ENCODE measurements at regions not wholly inside any gene's neighbourhood (a gene's known extent, or its start where the extent isn't known, plus 50 kb on each side); places are given as distances from the start of the nearest gene placed in this dataset.

DNA sequence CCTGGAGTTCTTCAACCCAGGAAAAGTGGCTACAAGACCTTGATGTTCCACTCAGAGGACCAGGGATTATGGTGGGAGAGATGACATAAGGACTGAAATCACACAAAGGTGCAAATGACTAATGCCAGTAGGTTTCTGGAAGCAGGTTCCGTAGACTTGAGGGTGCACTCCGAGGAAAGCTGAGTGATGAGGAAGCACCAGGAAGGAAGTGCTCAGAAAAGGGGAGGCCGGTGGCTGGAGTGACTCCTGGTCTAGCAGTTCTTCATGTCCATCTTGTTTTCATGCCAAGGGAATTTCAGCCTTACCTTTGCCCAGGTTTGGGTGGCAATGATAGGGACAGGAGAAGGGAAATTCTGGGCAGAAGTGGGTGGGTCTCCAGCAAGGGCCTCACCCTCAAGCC lies 74.5 kb downstream of the TMEM17 start:
- TF ChIP-seq, protein P1, sequence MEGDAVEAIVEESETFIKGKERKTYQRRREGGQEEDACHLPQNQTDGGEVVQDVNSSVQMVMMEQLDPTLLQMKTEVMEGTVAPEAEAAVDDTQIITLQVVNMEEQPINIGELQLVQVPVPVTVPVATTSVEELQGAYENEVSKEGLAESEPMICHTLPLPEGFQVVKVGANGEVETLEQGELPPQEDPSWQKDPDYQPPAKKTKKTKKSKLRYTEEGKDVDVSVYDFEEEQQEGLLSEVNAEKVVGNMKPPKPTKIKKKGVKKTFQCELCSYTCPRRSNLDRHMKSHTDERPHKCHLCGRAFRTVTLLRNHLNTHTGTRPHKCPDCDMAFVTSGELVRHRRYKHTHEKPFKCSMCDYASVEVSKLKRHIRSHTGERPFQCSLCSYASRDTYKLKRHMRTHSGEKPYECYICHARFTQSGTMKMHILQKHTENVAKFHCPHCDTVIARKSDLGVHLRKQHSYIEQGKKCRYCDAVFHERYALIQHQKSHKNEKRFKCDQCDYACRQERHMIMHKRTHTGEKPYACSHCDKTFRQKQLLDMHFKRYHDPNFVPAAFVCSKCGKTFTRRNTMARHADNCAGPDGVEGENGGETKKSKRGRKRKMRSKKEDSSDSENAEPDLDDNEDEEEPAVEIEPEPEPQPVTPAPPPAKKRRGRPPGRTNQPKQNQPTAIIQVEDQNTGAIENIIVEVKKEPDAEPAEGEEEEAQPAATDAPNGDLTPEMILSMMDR (IDR thresholded peaks at IDR 0.05): no peak
- TF ChIP-seq POLR2A (IDR thresholded peaks at IDR 0.05): no peak
